HL-60 (cell line): ENCODE measurements at regions not wholly inside any gene's neighbourhood (a gene's known extent, or its start where the extent isn't known, plus 50 kb on each side); places are given as distances from the start of the nearest gene placed in this dataset.

Source experiments
- DNase-seq, 2 experiments: peaks; one replicate each; pipeline ENCODE4 v3.0.0-alpha.2; 2010 to 2020; ENCODE audit warnings: low read depth in 1 of 2, low spot score in 1 of 2
- H3K27ac ChIP-seq: fragments of 250-450 bp; sonication (Bioruptor Pico); replicated peaks from 2 replicates; pipeline ENCODE4 v1.5.1; 2020; ENCODE audit warnings: mild to moderate bottlenecking, moderate library complexity
- H3K27me3 ChIP-seq: fragments of 250-450 bp; sonication (Bioruptor Pico); 2 replicates; pipeline ENCODE4 v1.5.1; 2021; ENCODE audit warnings: mild to moderate bottlenecking, moderate library complexity; ENCODE audit not compliant: insufficient read depth, poor library complexity, severe bottlenecking
- H3K4me3 ChIP-seq: replicated peaks from 2 replicates; pipeline ENCODE4 v1.5.1; 2011; ENCODE audit warnings: mild to moderate bottlenecking, control low read depth, low read length; ENCODE audit not compliant: insufficient read depth
- GABPA ChIP-seq: IDR thresholded peaks from 2 replicates; pipeline ENCODE4 v1.6.1; 2012; ENCODE audit warnings: low read depth
- POLR2AphosphoS5 ChIP-seq: IDR thresholded peaks from 2 replicates; pipeline ENCODE4 v1.6.1; 2012; ENCODE audit warnings: low read depth
- REST ChIP-seq: IDR thresholded peaks from 2 replicates; pipeline ENCODE4 v1.6.1; 2012; ENCODE audit warnings: low read depth; ENCODE audit not compliant: insufficient replicate concordance
- SPI1 ChIP-seq: IDR thresholded peaks from 2 replicates; pipeline ENCODE4 v1.6.1; 2012; ENCODE audit warnings: low read depth, mild to moderate bottlenecking, borderline replicate concordance
- TF ChIP-seq, protein P1 (sequence below): IDR thresholded peaks from one replicate; pipeline ENCODE4 v1.5.1; 2011; ENCODE audit warnings: low read length, control low read depth, inconsistent platforms; ENCODE audit not compliant: insufficient read depth

DNA sequence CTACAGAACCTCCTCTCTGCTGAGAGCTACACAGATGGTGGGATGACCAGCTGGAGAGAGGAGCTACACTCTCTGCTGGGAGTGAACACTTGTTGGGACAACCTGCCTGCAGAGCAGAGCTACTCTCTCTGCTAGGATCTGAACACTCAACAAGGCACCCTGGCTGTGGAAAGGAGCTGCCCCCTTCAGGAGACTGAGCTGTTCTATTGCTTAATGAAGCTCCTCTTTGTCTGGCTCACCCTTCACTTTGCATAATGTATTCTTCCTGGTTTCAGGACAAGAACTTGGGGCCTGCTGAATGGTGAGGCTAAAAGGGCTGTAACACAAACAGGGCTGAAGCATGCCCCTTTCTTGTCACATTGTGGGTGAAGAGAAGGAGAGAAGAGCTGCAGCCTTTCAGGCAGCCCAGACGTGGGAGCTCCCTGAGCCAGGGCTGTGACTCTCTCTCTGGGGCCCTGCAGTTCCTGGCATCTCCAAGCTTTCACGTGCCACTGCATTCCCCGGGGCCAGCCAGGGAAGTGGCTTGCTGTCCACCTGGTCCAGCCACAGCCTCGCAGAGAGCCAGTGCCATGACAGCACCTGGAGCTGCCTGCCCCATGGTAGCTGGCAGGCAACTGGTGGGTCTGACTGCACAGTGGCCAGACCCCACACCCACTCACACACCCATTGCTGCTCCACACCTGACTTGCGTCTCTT lies 272.8 kb upstream of the KCNJ16 start:
- TF ChIP-seq POLR2AphosphoS5, result no peak
- TF ChIP-seq SPI1, result no peak
- TF ChIP-seq, protein P1, sequence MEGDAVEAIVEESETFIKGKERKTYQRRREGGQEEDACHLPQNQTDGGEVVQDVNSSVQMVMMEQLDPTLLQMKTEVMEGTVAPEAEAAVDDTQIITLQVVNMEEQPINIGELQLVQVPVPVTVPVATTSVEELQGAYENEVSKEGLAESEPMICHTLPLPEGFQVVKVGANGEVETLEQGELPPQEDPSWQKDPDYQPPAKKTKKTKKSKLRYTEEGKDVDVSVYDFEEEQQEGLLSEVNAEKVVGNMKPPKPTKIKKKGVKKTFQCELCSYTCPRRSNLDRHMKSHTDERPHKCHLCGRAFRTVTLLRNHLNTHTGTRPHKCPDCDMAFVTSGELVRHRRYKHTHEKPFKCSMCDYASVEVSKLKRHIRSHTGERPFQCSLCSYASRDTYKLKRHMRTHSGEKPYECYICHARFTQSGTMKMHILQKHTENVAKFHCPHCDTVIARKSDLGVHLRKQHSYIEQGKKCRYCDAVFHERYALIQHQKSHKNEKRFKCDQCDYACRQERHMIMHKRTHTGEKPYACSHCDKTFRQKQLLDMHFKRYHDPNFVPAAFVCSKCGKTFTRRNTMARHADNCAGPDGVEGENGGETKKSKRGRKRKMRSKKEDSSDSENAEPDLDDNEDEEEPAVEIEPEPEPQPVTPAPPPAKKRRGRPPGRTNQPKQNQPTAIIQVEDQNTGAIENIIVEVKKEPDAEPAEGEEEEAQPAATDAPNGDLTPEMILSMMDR, result no peak
- no peak for TF ChIP-seq REST
- no peak for TF ChIP-seq GABPA
- Histone ChIP-seq H3K4me3 (no peak overlapping the region), H3K27me3 (no peaks in the 10 kb centered on the region), H3K27ac (no peak overlapping the region)
- no peak for DNase-seq

- no peak for DNase-seq
- no peaks in the 10 kb centered on the region for H3K27me3 ChIP-seq
- no peak overlapping the region for H3K4me3 ChIP-seq
- H3K27ac ChIP-seq, result no peak overlapping the region
- TF ChIP-seq, protein P1, result no peak
- TF ChIP-seq GABPA (no peak), SPI1 (no peak), REST (no peak), POLR2AphosphoS5 (no peak)
Measured at GRCh38 chr17:69809331-69809730, 265.7 kb upstream of the KCNJ16 start.

DNA sequence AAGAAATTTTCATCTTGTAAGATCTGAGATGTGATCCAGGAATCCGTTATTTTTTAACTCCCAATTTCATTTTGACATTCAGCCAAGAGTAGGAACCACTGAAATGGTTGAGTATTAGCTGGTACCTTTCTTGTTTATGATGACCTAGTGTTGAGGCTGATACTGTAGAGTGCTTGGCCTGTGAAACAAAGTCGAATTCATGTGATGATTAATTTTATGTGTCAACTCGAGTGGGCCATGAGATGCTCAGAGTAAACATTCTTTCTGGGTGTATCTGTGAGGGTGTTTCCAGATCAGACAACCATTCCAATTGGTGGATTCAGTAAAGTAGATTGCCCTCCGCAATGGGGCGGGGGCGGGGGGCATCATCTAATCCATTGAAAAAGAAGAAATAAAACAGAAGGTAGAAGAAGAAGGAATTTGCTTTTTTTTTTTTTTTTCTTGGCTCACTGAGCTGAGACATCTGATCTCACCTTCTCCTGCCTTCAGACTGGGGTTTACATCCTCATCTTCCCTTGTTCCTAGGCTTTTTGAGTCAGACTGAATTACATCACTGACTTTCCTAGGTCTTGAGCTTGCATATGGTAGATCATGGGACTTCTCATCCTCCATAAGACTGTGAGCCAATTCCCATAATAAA lies 264.6 kb upstream of the KCNJ16 start:
- DNase-seq, result no peak

DNA sequence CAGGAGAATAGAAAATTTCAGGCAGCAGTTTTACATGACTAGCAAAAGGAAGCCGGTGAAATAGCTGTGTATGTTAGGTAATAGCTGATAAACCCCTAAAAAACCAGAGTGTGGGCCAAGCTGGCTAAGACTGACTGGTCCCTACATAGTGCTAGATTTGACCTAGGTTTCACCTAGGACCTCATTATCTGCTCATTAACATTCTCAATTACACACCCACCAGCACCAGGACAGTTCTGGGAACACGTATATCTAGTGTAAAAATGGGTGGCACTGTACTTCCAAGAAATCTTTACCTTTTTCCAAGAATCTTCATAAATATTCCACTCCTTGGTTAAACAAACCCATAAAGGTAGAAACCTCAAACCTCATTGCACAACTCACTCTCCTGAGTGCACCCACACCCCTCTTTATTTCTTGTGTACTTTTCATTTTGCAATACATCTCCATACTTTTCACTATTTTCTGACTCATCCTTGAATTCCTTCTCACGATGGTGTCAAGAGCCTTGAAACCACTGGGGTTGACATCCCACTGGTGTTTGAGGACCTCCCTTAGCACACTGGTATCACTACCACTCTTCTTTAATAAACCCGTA lies 262.7 kb upstream of the KCNJ16 start:
- DNase-seq, result no peak
- H3K27ac ChIP-seq, result no peak overlapping the region
- no peak for TF ChIP-seq POLR2AphosphoS5
- TF ChIP-seq, protein P1, result no peak
- TF ChIP-seq GABPA, result no peak
- TF ChIP-seq REST, result no peak
- no peak for TF ChIP-seq SPI1
- H3K27me3 ChIP-seq, result no peaks in the 10 kb centered on the region
- H3K4me3 ChIP-seq, result no peak overlapping the region

More for the DNA sequence above, 264.6 kb upstream of the KCNJ16 start:
- Histone ChIP-seq H3K27me3 (no peaks in the 10 kb centered on the region), H3K4me3 (no peak overlapping the region), H3K27ac (no peak overlapping the region)
- TF ChIP-seq GABPA, result no peak
